PC-3 (cell line): ENCODE measurements at regions not wholly inside any gene's neighbourhood (a gene's known extent, or its start where the extent isn't known, plus 50 kb on each side); places are given as distances from the start of the nearest gene placed in this dataset.

Experiments
- ATAC-seq: fragments of 200-7000 bp; cut with Tn5 transposase; 2 replicates; pipeline ENCODE4 v1.9.1; 2020; ENCODE audit warnings: mild to moderate bottlenecking, moderate library complexity
- BruUV-seq: library from RNA; stranded (reverse); fragments of 400-500 nt; replicated peaks from 2 replicates; lab custom pipeline; 2021; lab: Mats Ljungman, UMichigan
- CTCF ChIA-PET: fragments of 300-600 bp; sonication (Branson Sonifier 250); formaldehyde crosslinking; loops from one replicate; lab custom pipeline; 2022; ENCODE audit warnings: antibody characterized with exemption; lab: Charles Lee
- POLR2A ChIA-PET: fragments of 300-600 bp; sonication (Branson Sonifier 250); formaldehyde crosslinking; loops from one replicate; lab custom pipeline; 2022; ENCODE audit warnings: antibody characterized with exemption; ENCODE audit not compliant: unreplicated experiment; lab: Charles Lee
- DNase-seq: peaks from one replicate; pipeline ENCODE4 v3.0.0-alpha.2; 2015
- H2AFZ ChIP-seq: fragments of 300-600 bp; sonication (generic); 2 replicates; pipeline ENCODE4 v1.6.0; 2016; ENCODE audit warnings: antibody characterized with exemption, low read length
- H3F3A ChIP-seq: fragments of 300-600 bp; sonication (generic); one replicate; pipeline ENCODE4 v1.6.0; 2017; ENCODE audit warnings: antibody characterized with exemption, low read length, control low read depth, mild to moderate bottlenecking; ENCODE audit not compliant: unreplicated experiment
- H3K27ac ChIP-seq: fragments of 300-600 bp; sonication (generic); 2 replicates; pipeline ENCODE4 v1.5.1; 2016; ENCODE audit warnings: mild to moderate bottlenecking, low read length
- H3K27me3 ChIP-seq: fragments of 300-600 bp; sonication (generic); 2 replicates; pipeline ENCODE4 v1.6.1; 2016; ENCODE audit warnings: low read length, mixed read lengths
- H3K36me3 ChIP-seq: fragments of 300-600 bp; sonication (generic); 2 replicates; pipeline ENCODE4 v1.6.1; 2016; ENCODE audit warnings: low read depth, mixed run types, low read length, mixed read lengths
- H3K4me1 ChIP-seq: fragments of 300-600 bp; sonication (generic); 2 replicates; pipeline ENCODE4 v1.5.1; 2016; ENCODE audit warnings: low read length; ENCODE audit not compliant: insufficient read depth
- H3K4me2 ChIP-seq: fragments of 300-600 bp; sonication (generic); 2 replicates; pipeline ENCODE4 v1.6.0; 2016; ENCODE audit warnings: low read length
- H3K4me3 ChIP-seq: fragments of 300-600 bp; sonication (generic); 2 replicates; pipeline ENCODE4 v1.5.1; 2016; ENCODE audit warnings: mild to moderate bottlenecking, low read length, mixed read lengths
- H3K79me2 ChIP-seq: fragments of 300-600 bp; sonication (generic); 2 replicates; pipeline ENCODE4 v1.6.1; 2017; ENCODE audit warnings: low read length, mixed read lengths
- H3K9ac ChIP-seq: fragments of 300-600 bp; sonication (generic); 2 replicates; pipeline ENCODE4 v1.6.0; 2016; ENCODE audit warnings: mild to moderate bottlenecking, low read length
- H3K9me2 ChIP-seq: fragments of 300-600 bp; sonication (generic); replicated peaks from 2 replicates; pipeline ENCODE4 v1.6.1; 2016; ENCODE audit warnings: mixed run types, low read length, mixed read lengths
- H3K9me3 ChIP-seq: fragments of 300-600 bp; sonication (generic); 2 replicates; pipeline ENCODE4 v1.6.1; 2016; ENCODE audit warnings: low read length, mixed read lengths
- H4K20me1 ChIP-seq: fragments of 300-600 bp; sonication (generic); 2 replicates; pipeline ENCODE4 v1.6.1; 2016; ENCODE audit warnings: low read length, mixed read lengths
- CTCF ChIP-seq: fragments of 300-600 bp; sonication (generic); conservative IDR thresholded peaks from 2 replicates; pipeline ENCODE4 v1.5.1; 2017; ENCODE audit warnings: antibody characterized with exemption, low read depth, mild to moderate bottlenecking, low read length
- EZH2 ChIP-seq: fragments of 300-600 bp; sonication (generic); IDR thresholded peaks from one replicate; pipeline ENCODE4 v1.6.1; 2017; ENCODE audit warnings: antibody characterized with exemption, mild to moderate bottlenecking, low read length; ENCODE audit not compliant: unreplicated experiment
- EZH2phosphoT487 ChIP-seq: fragments of 300-600 bp; sonication (generic); IDR thresholded peaks from 2 replicates; pipeline ENCODE4 v1.6.1; 2018; ENCODE audit warnings: mild to moderate bottlenecking, antibody characterized with exemption, low read length, borderline replicate concordance
- intact Hi-C: fragments of 100-400 bp; cut with micrococcal nuclease; formaldehyde crosslinking; loops from 2 replicates; pipeline ENCODE4 v1.9.0; 2023

- no peaks in the 10 kb centered on the region for H3K36me3 ChIP-seq
- intact Hi-C loops = no loop called here
- no peak for DNase-seq
- H2AFZ ChIP-seq = no peak overlapping the region
- TF ChIP-seq EZH2phosphoT487 = no peak
- TF ChIP-seq CTCF = no peak
- TF ChIP-seq EZH2 = no peak
- no peaks in the 10 kb centered on the region for H3K27me3 ChIP-seq
- no peaks in the 10 kb centered on the region for H3K79me2 ChIP-seq
- no peaks in the 10 kb centered on the region for H3F3A ChIP-seq
- H3K9me2 ChIP-seq = no peaks in the 10 kb centered on the region
- no peaks in the 10 kb centered on the region for H3K4me1 ChIP-seq
- no peak overlapping the region for H3K9ac ChIP-seq
- H3K27ac ChIP-seq = no peak overlapping the region
- H4K20me1 ChIP-seq = no peaks in the 10 kb centered on the region
- CTCF ChIA-PET = no interaction called here
- POLR2A ChIA-PET = no interaction called here
- H3K9me3 ChIP-seq = no peaks in the 10 kb centered on the region
- no peak overlapping the region for H3K4me3 ChIP-seq
- BruUV-seq = no TSS peak
- ATAC-seq = no peak
- no peak overlapping the region for H3K4me2 ChIP-seq
Observed at GRCh38 chrX:43016021-43016420, 238.1 kb upstream of the PPP1R2C start.

GRCh38 chrX:43018031-43018430, 240.1 kb upstream of the PPP1R2C start:
- Histone ChIP-seq H3K4me2 (no peak overlapping the region), H3K79me2 (no peaks in the 10 kb centered on the region), H2AFZ (no peak overlapping the region), H3K4me1 (no peaks in the 10 kb centered on the region), H3F3A (no peaks in the 10 kb centered on the region), H4K20me1 (no peaks in the 10 kb centered on the region), H3K4me3 (no peak overlapping the region), H3K27me3 (no peaks in the 10 kb centered on the region), H3K27ac (no peak overlapping the region), H3K9ac (no peak overlapping the region), H3K36me3 (no peaks in the 10 kb centered on the region), H3K9me3 (no peaks in the 10 kb centered on the region), H3K9me2 (no peaks in the 10 kb centered on the region)
- ChIA-PET CTCF (no interaction called here), POLR2A (no interaction called here)
- no peak for DNase-seq
- no TSS peak for BruUV-seq
- no peak for ATAC-seq
- TF ChIP-seq CTCF = no peak
- no peak for TF ChIP-seq EZH2
- intact Hi-C loops = no loop called here

- ATAC-seq (no peak), DNase-seq (no peak)
- H4K20me1 ChIP-seq = no peaks in the 10 kb centered on the region
- H3K4me3 ChIP-seq = no peak overlapping the region
- H3K79me2 ChIP-seq = no peaks in the 10 kb centered on the region
- no peak overlapping the region for H3K9ac ChIP-seq
- ChIA-PET POLR2A (no interaction called here), CTCF (no interaction called here)
- H3K9me2 ChIP-seq = no peaks in the 10 kb centered on the region
- TF ChIP-seq EZH2phosphoT487 (no peak), EZH2 (no peak), CTCF (no peak)
- no peaks in the 10 kb centered on the region for H3F3A ChIP-seq
- H3K36me3 ChIP-seq = no peaks in the 10 kb centered on the region
- H2AFZ ChIP-seq = no peak overlapping the region
- no peak overlapping the region for H3K4me2 ChIP-seq
- H3K9me3 ChIP-seq = no peaks in the 10 kb centered on the region
- no peaks in the 10 kb centered on the region for H3K27me3 ChIP-seq
- no peaks in the 10 kb centered on the region for H3K4me1 ChIP-seq
- H3K27ac ChIP-seq = no peak overlapping the region
- BruUV-seq = no TSS peak
- intact Hi-C loops = no loop called here
Observed at GRCh38 chrX:43019021-43019420, 241.1 kb upstream of the PPP1R2C start.
